ENCODE measurements at regions not wholly inside any gene's neighbourhood (a gene's known extent, or its start where the extent isn't known, plus 50 kb on each side); places are given as distances from the start of the nearest gene placed in this dataset.

- no peak for DNase-seq
- Mint-ChIP-seq H3K27ac (no peak overlapping the region), H3K4me3 (no peak overlapping the region), H3K36me3 (ENCODE audit: low read depth) (no peaks in the 10 kb centered on the region), H3K27me3 (ENCODE audit: insufficient read depth) (no peaks in the 10 kb centered on the region), H3K4me1 (peaks cover 7% of the 10 kb centered on the region), H3K9me3 (no peaks in the 10 kb centered on the region)
- Histone ChIP-seq H3K4me3 (ENCODE audit: low read length) (no peak overlapping the region), H3K27me3 (ENCODE audit: control insufficient read depth, insufficient read depth, low read length, poor library complexity, severe bottlenecking) (no peaks in the 10 kb centered on the region), H3K27ac (ENCODE audit: low read depth, low read length) (no peak overlapping the region), H3K9ac (ENCODE audit: extremely low read depth, low read length, poor library complexity, severe bottlenecking) (no peak overlapping the region), H3K9me3 (ENCODE audit: control insufficient read depth, low read length) (no peaks in the 10 kb centered on the region), H3K36me3 (ENCODE audit: control insufficient read depth, insufficient read depth, low read length) (no peaks in the 10 kb centered on the region), H3K4me1 (ENCODE audit: control insufficient read depth, insufficient read depth, low read length) (peaks cover 8% of the 10 kb centered on the region)
- 93 to 100% methylated on average over 2 to 3 of the region's 3 CpGs for whole genome bisulfite sequencing, 2 experiments (ENCODE audit: insufficient coverage in 1 of 2, insufficient read length in 1 of 2)
- TF ChIP-seq CTCF (conservative IDR thresholded peaks at IDR 0.05), result no peak
Observed at GRCh38 chr4:100651499-100652175, 133.8 kb upstream of the EMCN start.

- 25% methylated on average over 1 of the region's 1 CpG; no CpG with 5 or more reads in 1 of the 2 experiments for WGBS, 2 experiments (ENCODE audit: insufficient coverage in 1 of 2, insufficient read length in 1 of 2)
- Mint-ChIP-seq H3K4me3 (no peak overlapping the region), H3K4me1 (peaks cover 7% of the 10 kb centered on the region), H3K27ac (no peak overlapping the region), H3K36me3 (ENCODE audit: low read depth) (no peaks in the 10 kb centered on the region), H3K27me3 (ENCODE audit: insufficient read depth) (no peaks in the 10 kb centered on the region), H3K9me3 (no peaks in the 10 kb centered on the region)
- Histone ChIP-seq H3K27ac (ENCODE audit: low read depth, low read length) (no peak overlapping the region), H3K4me3 (ENCODE audit: low read length) (no peak overlapping the region), H3K9me3 (ENCODE audit: control insufficient read depth, low read length) (no peaks in the 10 kb centered on the region), H3K4me1 (ENCODE audit: control insufficient read depth, insufficient read depth, low read length) (peaks cover 8% of the 10 kb centered on the region), H3K9ac (ENCODE audit: extremely low read depth, low read length, poor library complexity, severe bottlenecking) (no peak overlapping the region), H3K36me3 (ENCODE audit: control insufficient read depth, insufficient read depth, low read length) (no peaks in the 10 kb centered on the region), H3K27me3 (ENCODE audit: control insufficient read depth, insufficient read depth, low read length, poor library complexity, severe bottlenecking) (no peaks in the 10 kb centered on the region)
- TF ChIP-seq CTCF (conservative IDR thresholded peaks at IDR 0.05), result no peak
- DNase-seq, result no peak
Observed at GRCh38 chr4:100649417-100649816, 131.6 kb upstream of the EMCN start.

- H3K4me1 ChIP-seq (ENCODE audit: control insufficient read depth, insufficient read depth, low read length), result peaks cover under 1% of the 10 kb centered on the region
- Mint-ChIP-seq H3K27me3 (ENCODE audit: insufficient read depth) (no peaks in the 10 kb centered on the region), H3K4me1 (peaks cover 4% of the 10 kb centered on the region), H3K27ac (no peak overlapping the region), H3K36me3 (ENCODE audit: low read depth) (no peaks in the 10 kb centered on the region), H3K4me3 (no peak overlapping the region), H3K9me3 (no peaks in the 10 kb centered on the region)
- DNase-seq, result no peak
- 100% methylated on average over 2 of the region's 3 CpGs; no CpG with 5 or more reads in 1 of the 2 experiments for WGBS, 2 experiments (ENCODE audit: insufficient coverage in 1 of 2, insufficient read length in 1 of 2)
- no peaks in the 10 kb centered on the region for H3K36me3 ChIP-seq (ENCODE audit: control insufficient read depth, insufficient read depth, low read length)
- H3K9ac ChIP-seq (ENCODE audit: extremely low read depth, low read length, poor library complexity, severe bottlenecking), result no peak overlapping the region
- no peak overlapping the region for H3K4me3 ChIP-seq (ENCODE audit: low read length)
- no peaks in the 10 kb centered on the region for H3K9me3 ChIP-seq (ENCODE audit: control insufficient read depth, low read length)
- no peak overlapping the region for H3K27ac ChIP-seq (ENCODE audit: low read depth, low read length)
- H3K27me3 ChIP-seq (ENCODE audit: control insufficient read depth, insufficient read depth, low read length, poor library complexity, severe bottlenecking), result no peaks in the 10 kb centered on the region
- no peak for TF ChIP-seq CTCF (conservative IDR thresholded peaks at IDR 0.05)
Observed at GRCh38 chr4:100644150-100644549, 126.3 kb upstream of the EMCN start.

Measured in endodermal cell (in vitro differentiated cells).